Loucy (cell line): ENCODE measurements at regions not wholly inside any gene's neighbourhood (a gene's known extent, or its start where the extent isn't known, plus 50 kb on each side); places are given as distances from the start of the nearest gene placed in this dataset.

Source experiments
- H2AFZ ChIP-seq: fragments of 200-600 bp; sonication (generic); 2 replicates; pipeline ENCODE4 v1.6.0; 2016; ENCODE audit warnings: antibody characterized with exemption, mild to moderate bottlenecking, low read length, moderate library complexity
- H3F3A ChIP-seq: fragments of 200-600 bp; 2 replicates; pipeline ENCODE4 v1.6.0; 2016; ENCODE audit warnings: antibody characterized with exemption, low read depth, mild to moderate bottlenecking
- H3K27me3 ChIP-seq: fragments of 200-600 bp; sonication (generic); 2 replicates; pipeline ENCODE4 v1.6.1; 2014; ENCODE audit warnings: low read length, mild to moderate bottlenecking; ENCODE audit not compliant: insufficient read depth, poor library complexity, severe bottlenecking
- H3K36me3 ChIP-seq: fragments of 200-600 bp; sonication (generic); 2 replicates; pipeline ENCODE4 v1.6.1; 2016; ENCODE audit warnings: low read length; ENCODE audit not compliant: insufficient read depth
- H3K4me1 ChIP-seq: fragments of 200-600 bp; sonication (generic); 2 replicates; pipeline ENCODE4 v1.5.1; 2014; ENCODE audit warnings: low read length, mild to moderate bottlenecking; ENCODE audit not compliant: insufficient read depth, poor library complexity, severe bottlenecking
- H3K4me2 ChIP-seq: fragments of 200-600 bp; sonication (generic); 2 replicates; pipeline ENCODE4 v1.6.0; 2014; ENCODE audit warnings: antibody characterized with exemption, low read length, low read depth, mild to moderate bottlenecking; ENCODE audit not compliant: poor library complexity, severe bottlenecking
- H3K4me3 ChIP-seq: fragments of 200-600 bp; sonication (generic); 2 replicates; pipeline ENCODE4 v1.5.1; 2014; ENCODE audit warnings: low read length, mild to moderate bottlenecking, mixed read lengths; ENCODE audit not compliant: poor library complexity, severe bottlenecking
- H3K79me2 ChIP-seq: fragments of 200-600 bp; sonication (generic); 2 replicates; pipeline ENCODE4 v1.6.1; 2014; ENCODE audit warnings: low read length; ENCODE audit not compliant: insufficient read depth
- H3K9ac ChIP-seq: fragments of 200-600 bp; sonication (generic); 2 replicates; pipeline ENCODE4 v1.6.0; 2014; ENCODE audit warnings: mild to moderate bottlenecking, low read depth, low read length, moderate library complexity; ENCODE audit not compliant: poor library complexity, severe bottlenecking
- H3K9me2 ChIP-seq: fragments of 200-600 bp; sonication (generic); replicated peaks from 2 replicates; pipeline ENCODE4 v1.6.1; 2016; ENCODE audit warnings: low read depth, low read length, mixed read lengths
- H3K9me3 ChIP-seq: fragments of 200-600 bp; sonication (generic); 2 replicates; pipeline ENCODE4 v1.6.1; 2014; ENCODE audit warnings: mild to moderate bottlenecking, antibody characterized with exemption, low read length, low read depth; ENCODE audit not compliant: insufficient read depth
- H4K20me1 ChIP-seq: fragments of 200-600 bp; sonication (generic); 2 replicates; pipeline ENCODE4 v1.6.0; 2014; ENCODE audit warnings: antibody characterized with exemption, low read length, mild to moderate bottlenecking; ENCODE audit not compliant: insufficient read depth, poor library complexity, severe bottlenecking
- CTCF ChIP-seq: fragments of 200-600 bp; sonication (generic); conservative IDR thresholded peaks from 2 replicates; pipeline ENCODE4 v1.5.1; 2014; ENCODE audit warnings: mild to moderate bottlenecking, antibody characterized with exemption, low read length
- EZH2phosphoT487 ChIP-seq: fragments of 200-600 bp; IDR thresholded peaks from 2 replicates; pipeline ENCODE4 v1.6.1; 2018; ENCODE audit warnings: antibody characterized with exemption, mild to moderate bottlenecking, moderate library complexity, borderline replicate concordance

- H3K4me3 ChIP-seq: no peak overlapping the region
- H3K4me2 ChIP-seq: no peak overlapping the region
- H3K79me2 ChIP-seq: no peaks in the 10 kb centered on the region
- no peaks in the 10 kb centered on the region for H3K36me3 ChIP-seq
- H3K9ac ChIP-seq: no peak overlapping the region
- H3F3A ChIP-seq: no peaks in the 10 kb centered on the region
- H3K9me3 ChIP-seq: no peaks in the 10 kb centered on the region
- no peaks in the 10 kb centered on the region for H3K9me2 ChIP-seq
- H4K20me1 ChIP-seq: no peaks in the 10 kb centered on the region
- no peak overlapping the region for H2AFZ ChIP-seq
- H3K27me3 ChIP-seq: no peaks in the 10 kb centered on the region
- H3K4me1 ChIP-seq: no peaks in the 10 kb centered on the region
- TF ChIP-seq EZH2phosphoT487: no peak
- TF ChIP-seq CTCF: no peak
Observed at GRCh38 chr18:7476386-7476785, 90.7 kb upstream of the PTPRM start.

- Histone ChIP-seq H3K27me3 (no peaks in the 10 kb centered on the region), H3F3A (no peaks in the 10 kb centered on the region), H3K4me1 (no peaks in the 10 kb centered on the region), H3K4me3 (no peak overlapping the region), H3K36me3 (no peaks in the 10 kb centered on the region), H3K9me3 (no peaks in the 10 kb centered on the region), H3K9me2 (no peaks in the 10 kb centered on the region), H3K4me2 (no peak overlapping the region), H2AFZ (no peak overlapping the region), H3K9ac (no peak overlapping the region), H4K20me1 (no peaks in the 10 kb centered on the region), H3K79me2 (no peaks in the 10 kb centered on the region)
- no peak for TF ChIP-seq EZH2phosphoT487
- TF ChIP-seq CTCF: no peak
Observed at GRCh38 chr18:7479756-7480155, 87.4 kb upstream of the PTPRM start.

GRCh38 chr18:7480879-7481278 is 86.2 kb upstream of the PTPRM start:
- H2AFZ ChIP-seq: no peak overlapping the region
- no peaks in the 10 kb centered on the region for H3K4me1 ChIP-seq
- no peaks in the 10 kb centered on the region for H3K9me3 ChIP-seq
- no peaks in the 10 kb centered on the region for H4K20me1 ChIP-seq
- H3K9ac ChIP-seq: no peak overlapping the region
- no peaks in the 10 kb centered on the region for H3K9me2 ChIP-seq
- no peaks in the 10 kb centered on the region for H3K79me2 ChIP-seq
- no peak overlapping the region for H3K4me3 ChIP-seq
- H3K4me2 ChIP-seq: no peak overlapping the region
- TF ChIP-seq EZH2phosphoT487 (no peak), CTCF (no peak)
- no peaks in the 10 kb centered on the region for H3K27me3 ChIP-seq
- H3K36me3 ChIP-seq: no peaks in the 10 kb centered on the region
- no peaks in the 10 kb centered on the region for H3F3A ChIP-seq
